GM18498 (cell line): ENCODE measurements at regions not wholly inside any gene's neighbourhood (a gene's known extent, or its start where the extent isn't known, plus 50 kb on each side); places are given as distances from the start of the nearest gene placed in this dataset.
"Not testable (repeated sequence)": the region's sequence is repeated elsewhere in the genome, so short reads cannot be mapped to it uniquely, and the experiment has no call there.

ENCODE experiments used
- ATAC-seq: cut with Tn5 transposase; IDR thresholded peaks from one replicate; pipeline ENCODE4 v1.9.1; 2021; ENCODE audit warnings: mild to moderate bottlenecking, moderate library complexity; ENCODE audit not compliant: unreplicated experiment

GRCh38 chr18:11468617-11469016 is 140.8 kb upstream of the SLC35G4 start:
- no peak for ATAC-seq

- no peak for ATAC-seq
These were observed 141.3 kb upstream of the SLC35G4 start for GRCh38 chr18:11468120-11468519.

- no peak for ATAC-seq
These were observed 141.8 kb upstream of the SLC35G4 start for GRCh38 chr18:11467611-11468010.

- ATAC-seq = no peak
These were observed 145.3 kb upstream of the SLC35G4 start for GRCh38 chr18:11464129-11464528.

GRCh38 chr18:11458447-11458846 is 150.9 kb upstream of the SLC35G4 start:
- no peak for ATAC-seq

- ATAC-seq = not testable (repeated sequence)
These were observed 151.5 kb upstream of the SLC35G4 start for GRCh38 chr18:11457853-11458252.

GRCh38 chr18:11454040-11454439 is 155.4 kb upstream of the SLC35G4 start:
- no peak for ATAC-seq

- ATAC-seq = not testable (repeated sequence)
These were observed 165.2 kb upstream of the SLC35G4 start for GRCh38 chr18:11444169-11444568.

GRCh38 chr18:11437046-11437445 is 172.3 kb upstream of the SLC35G4 start:
- no peak for ATAC-seq

GRCh38 chr18:11432360-11432811 is 177.0 kb upstream of the SLC35G4 start:
- ATAC-seq = no peak

GRCh38 chr18:11429876-11430275 is 179.5 kb upstream of the SLC35G4 start:
- ATAC-seq = no peak

- no peak for ATAC-seq
These were observed 184.2 kb upstream of the SLC35G4 start for GRCh38 chr18:11425211-11425610.

- ATAC-seq = no peak
These were observed 190.1 kb upstream of the SLC35G4 start for GRCh38 chr18:11419338-11419737.

- ATAC-seq = no peak
These were observed 196.6 kb upstream of the SLC35G4 start for GRCh38 chr18:11412811-11413210.

- ATAC-seq = no peak
These were observed 198.3 kb upstream of the SLC35G4 start for GRCh38 chr18:11411048-11411447.

- ATAC-seq = no peak
These were observed 200.8 kb upstream of the SLC35G4 start for GRCh38 chr18:11408555-11409065.

GRCh38 chr18:11407940-11408339 is 201.5 kb upstream of the SLC35G4 start:
- no peak for ATAC-seq

- ATAC-seq = no peak
These were observed 203.6 kb upstream of the SLC35G4 start for GRCh38 chr18:11405804-11406203.

GRCh38 chr18:11400703-11401102 is 208.7 kb upstream of the SLC35G4 start:
- ATAC-seq = no peak

- ATAC-seq = no peak
These were observed 210.8 kb upstream of the SLC35G4 start for GRCh38 chr18:11398625-11399024.

- ATAC-seq = no peak
These were observed 216.2 kb upstream of the SLC35G4 start for GRCh38 chr18:11392980-11393885.

GRCh38 chr18:11392292-11392691 is 217.1 kb upstream of the SLC35G4 start:
- ATAC-seq = no peak
